ENCODE measurements at regions not wholly inside any gene's neighbourhood (a gene's known extent, or its start where the extent isn't known, plus 50 kb on each side); places are given as distances from the start of the nearest gene placed in this dataset.

DNA sequence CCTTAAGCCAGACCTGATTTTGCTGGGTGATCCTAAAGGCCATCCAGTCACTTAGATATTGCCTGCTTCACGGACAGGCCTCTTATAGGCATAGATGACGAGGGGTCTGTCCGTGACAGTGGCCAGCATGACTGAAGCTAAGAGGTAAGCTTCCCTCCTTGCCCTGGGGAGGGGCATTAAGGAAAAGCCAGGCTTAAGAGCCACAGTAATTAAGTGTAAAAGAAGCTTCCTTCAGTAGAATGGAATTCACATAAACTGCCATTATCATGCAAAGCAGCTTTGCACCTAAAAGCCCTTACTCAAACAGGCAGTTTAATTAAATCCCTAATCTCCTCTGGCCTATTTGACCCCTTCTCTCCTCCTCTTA is 99.4 kb upstream of the PKDCC start:
- TF ChIP-seq, protein P1, sequence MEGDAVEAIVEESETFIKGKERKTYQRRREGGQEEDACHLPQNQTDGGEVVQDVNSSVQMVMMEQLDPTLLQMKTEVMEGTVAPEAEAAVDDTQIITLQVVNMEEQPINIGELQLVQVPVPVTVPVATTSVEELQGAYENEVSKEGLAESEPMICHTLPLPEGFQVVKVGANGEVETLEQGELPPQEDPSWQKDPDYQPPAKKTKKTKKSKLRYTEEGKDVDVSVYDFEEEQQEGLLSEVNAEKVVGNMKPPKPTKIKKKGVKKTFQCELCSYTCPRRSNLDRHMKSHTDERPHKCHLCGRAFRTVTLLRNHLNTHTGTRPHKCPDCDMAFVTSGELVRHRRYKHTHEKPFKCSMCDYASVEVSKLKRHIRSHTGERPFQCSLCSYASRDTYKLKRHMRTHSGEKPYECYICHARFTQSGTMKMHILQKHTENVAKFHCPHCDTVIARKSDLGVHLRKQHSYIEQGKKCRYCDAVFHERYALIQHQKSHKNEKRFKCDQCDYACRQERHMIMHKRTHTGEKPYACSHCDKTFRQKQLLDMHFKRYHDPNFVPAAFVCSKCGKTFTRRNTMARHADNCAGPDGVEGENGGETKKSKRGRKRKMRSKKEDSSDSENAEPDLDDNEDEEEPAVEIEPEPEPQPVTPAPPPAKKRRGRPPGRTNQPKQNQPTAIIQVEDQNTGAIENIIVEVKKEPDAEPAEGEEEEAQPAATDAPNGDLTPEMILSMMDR (IDR thresholded peaks at IDR 0.05) = no peak
- TF ChIP-seq EZH2 (IDR thresholded peaks at IDR 0.05) (no peak), EZH2phosphoT487 (IDR thresholded peaks at IDR 0.05) (peak; percentile 99)

Measured in neural progenitor cell (in vitro differentiated cells).